ENCODE measurements at regions not wholly inside any gene's neighbourhood (a gene's known extent, or its start where the extent isn't known, plus 50 kb on each side); places are given as distances from the start of the nearest gene placed in this dataset.

GRCh38 chr2:241959751-241960269, 90.3 kb downstream of the RTP5 start:
- TF ChIP-seq CTCF (conservative IDR thresholded peaks at IDR 0.05; ENCODE audit: low read length) = no peak
- TF ChIP-seq EZH2phosphoT487 (IDR thresholded peaks at IDR 0.05; ENCODE audit: borderline replicate concordance, low read depth, low read length) = no peak
